Muscle layer of colon (tissue), 2 donors: ENCODE measurements at regions not wholly inside any gene's neighbourhood (a gene's known extent, or its start where the extent isn't known, plus 50 kb on each side); places are given as distances from the start of the nearest gene placed in this dataset.

Experiments used
- H3K27ac ChIP-seq: one replicate; pipeline ENCODE4 v1.7.0; 2013; ENCODE audit warnings: low read depth, mild to moderate bottlenecking, low read length, moderate library complexity
- H3K27me3 ChIP-seq, 2 donors: one replicate each; pipeline ENCODE4 v1.7.0; 2013; ENCODE audit warnings: low read length in 2 of 2, mild to moderate bottlenecking in 2 of 2; ENCODE audit not compliant: insufficient read depth in 2 of 2, control insufficient read depth in 1 of 2
- H3K36me3 ChIP-seq: one replicate; pipeline ENCODE4 v1.7.0; 2013; ENCODE audit warnings: mild to moderate bottlenecking, low read length; ENCODE audit not compliant: insufficient read depth
- H3K4me1 ChIP-seq: one replicate; pipeline ENCODE4 v1.7.0; 2013; ENCODE audit warnings: mild to moderate bottlenecking, low read length; ENCODE audit not compliant: insufficient read depth
- H3K4me3 ChIP-seq, 2 donors: one replicate each; pipeline ENCODE4 v1.7.0; 2013; ENCODE audit warnings: low read length in 2 of 2, low read depth in 1 of 2, mild to moderate bottlenecking in 1 of 2, moderate library complexity in 1 of 2
- H3K9ac ChIP-seq: one replicate; pipeline ENCODE4 v1.7.0; 2013; ENCODE audit warnings: low read length
- H3K9me3 ChIP-seq: one replicate; pipeline ENCODE4 v1.7.0; 2013; ENCODE audit warnings: mild to moderate bottlenecking, low read length
- donor health status: abdominal sarcoma.
- donor health status: Adenocarcinoma of cecum.

- no peaks in the 10 kb centered on the region for H3K27me3 ChIP-seq
- H3K4me3 ChIP-seq = no peak overlapping the region
- no peaks in the 10 kb centered on the region for H3K36me3 ChIP-seq
- no peaks in the 10 kb centered on the region for H3K9me3 ChIP-seq
- no peak overlapping the region for H3K27ac ChIP-seq
- H3K9ac ChIP-seq = no peak overlapping the region
- no peaks in the 10 kb centered on the region for H3K4me1 ChIP-seq
These were observed 383.6 kb downstream of the HNRNPD start for GRCh38 chr4:81990211-81990610.

- no peak overlapping the region for H3K9ac ChIP-seq
- no peaks in the 10 kb centered on the region for H3K4me1 ChIP-seq
- H3K9me3 ChIP-seq = no peaks in the 10 kb centered on the region
- no peaks in the 10 kb centered on the region for H3K27me3 ChIP-seq
- H3K27ac ChIP-seq = no peak overlapping the region
- H3K36me3 ChIP-seq = no peaks in the 10 kb centered on the region
- no peak overlapping the region for H3K4me3 ChIP-seq
These were observed 384.6 kb downstream of the HNRNPD start for GRCh38 chr4:81989202-81989601.

GRCh38 chr4:81988178-81988577, 385.6 kb downstream of the HNRNPD start:
- Histone ChIP-seq H3K36me3 (no peaks in the 10 kb centered on the region), H3K27me3 (no peaks in the 10 kb centered on the region), H3K4me1 (no peaks in the 10 kb centered on the region), H3K9ac (no peak overlapping the region), H3K27ac (no peak overlapping the region), H3K4me3 (no peak overlapping the region), H3K9me3 (no peaks in the 10 kb centered on the region)

DNA sequence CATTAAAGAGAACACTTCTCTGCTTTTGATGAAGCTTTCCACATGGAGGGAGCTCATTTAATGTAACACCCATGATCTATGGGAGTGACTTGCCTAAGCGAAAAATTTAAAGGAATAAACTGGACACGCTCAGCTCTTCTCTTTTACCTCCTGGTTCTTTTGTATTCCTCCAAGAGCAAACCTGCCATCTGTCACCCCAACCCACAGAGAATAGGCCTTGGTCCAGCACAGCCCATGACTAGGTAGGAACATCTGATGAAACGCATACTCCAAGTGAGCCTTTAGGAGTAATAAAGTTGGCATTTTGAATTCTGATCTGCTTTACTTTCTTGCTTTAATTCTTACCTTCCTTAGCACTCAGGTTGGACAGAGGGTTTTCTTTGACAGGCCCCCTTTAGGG, 389.0 kb downstream of the HNRNPD start:
- Histone ChIP-seq H3K4me3 (no peak overlapping the region), H3K27ac (no peak overlapping the region), H3K4me1 (no peaks in the 10 kb centered on the region), H3K9ac (no peak overlapping the region), H3K36me3 (no peaks in the 10 kb centered on the region), H3K9me3 (no peaks in the 10 kb centered on the region), H3K27me3 (no peaks in the 10 kb centered on the region)

- Histone ChIP-seq H3K27ac (no peak overlapping the region), H3K9me3 (no peaks in the 10 kb centered on the region), H3K4me1 (no peaks in the 10 kb centered on the region), H3K9ac (no peak overlapping the region), H3K36me3 (no peaks in the 10 kb centered on the region), H3K4me3 (no peak overlapping the region), H3K27me3 (no peaks in the 10 kb centered on the region)
These were observed 390.8 kb downstream of the HNRNPD start for GRCh38 chr4:81982846-81983540.

- H3K4me1 ChIP-seq = no peaks in the 10 kb centered on the region
- no peak overlapping the region for H3K27ac ChIP-seq
- no peaks in the 10 kb centered on the region for H3K27me3 ChIP-seq
- H3K4me3 ChIP-seq = no peak overlapping the region
- no peaks in the 10 kb centered on the region for H3K9me3 ChIP-seq
- no peaks in the 10 kb centered on the region for H3K36me3 ChIP-seq
- no peak overlapping the region for H3K9ac ChIP-seq
These were observed 392.6 kb downstream of the HNRNPD start for GRCh38 chr4:81981218-81981617.

DNA sequence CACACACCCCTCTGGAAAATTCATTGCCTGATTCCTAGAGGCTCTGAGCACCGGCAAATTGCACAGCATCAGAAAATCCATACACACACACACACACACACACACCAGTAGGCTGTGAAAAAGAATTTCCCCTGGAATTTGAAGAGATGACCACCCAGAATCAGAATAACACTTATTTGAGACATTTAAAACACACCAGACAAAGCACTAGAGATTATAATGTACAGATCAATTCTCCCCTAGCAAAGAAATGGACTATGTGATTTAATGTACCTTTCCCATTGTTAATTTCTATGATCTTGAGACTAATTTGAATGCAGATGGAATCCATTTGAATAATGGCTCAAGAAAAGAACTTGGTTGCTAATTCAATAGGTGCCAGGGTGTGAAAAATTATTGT, 399.3 kb downstream of the HNRNPD start:
- Histone ChIP-seq H3K4me1 (no peaks in the 10 kb centered on the region), H3K9me3 (no peaks in the 10 kb centered on the region), H3K27me3 (no peaks in the 10 kb centered on the region), H3K4me3 (no peak overlapping the region), H3K9ac (no peak overlapping the region), H3K36me3 (no peaks in the 10 kb centered on the region), H3K27ac (no peak overlapping the region)

- no peaks in the 10 kb centered on the region for H3K27me3 ChIP-seq
- H3K27ac ChIP-seq = no peak overlapping the region
- no peaks in the 10 kb centered on the region for H3K4me1 ChIP-seq
- H3K36me3 ChIP-seq = no peaks in the 10 kb centered on the region
- no peak overlapping the region for H3K9ac ChIP-seq
- H3K9me3 ChIP-seq = no peaks in the 10 kb centered on the region
- H3K4me3 ChIP-seq = no peak overlapping the region
These were observed 402.0 kb downstream of the HNRNPD start for GRCh38 chr4:81971637-81972381.

GRCh38 chr4:81971061-81971460, 402.7 kb downstream of the HNRNPD start:
- H3K4me3 ChIP-seq = no peak overlapping the region
- no peaks in the 10 kb centered on the region for H3K4me1 ChIP-seq
- H3K9me3 ChIP-seq = no peaks in the 10 kb centered on the region
- no peaks in the 10 kb centered on the region for H3K27me3 ChIP-seq
- no peaks in the 10 kb centered on the region for H3K36me3 ChIP-seq
- no peak overlapping the region for H3K27ac ChIP-seq
- no peak overlapping the region for H3K9ac ChIP-seq

- Histone ChIP-seq H3K4me3 (no peak overlapping the region), H3K27ac (no peak overlapping the region), H3K9me3 (no peaks in the 10 kb centered on the region), H3K4me1 (no peaks in the 10 kb centered on the region), H3K27me3 (no peaks in the 10 kb centered on the region), H3K9ac (no peak overlapping the region), H3K36me3 (no peaks in the 10 kb centered on the region)
These were observed 403.3 kb downstream of the HNRNPD start for GRCh38 chr4:81970454-81970853.

- no peaks in the 10 kb centered on the region for H3K36me3 ChIP-seq
- no peak overlapping the region for H3K27ac ChIP-seq
- no peaks in the 10 kb centered on the region for H3K4me1 ChIP-seq
- no peak overlapping the region for H3K9ac ChIP-seq
- no peak overlapping the region for H3K4me3 ChIP-seq
- H3K9me3 ChIP-seq = no peaks in the 10 kb centered on the region
- H3K27me3 ChIP-seq = no peaks in the 10 kb centered on the region
These were observed 407.1 kb downstream of the HNRNPD start for GRCh38 chr4:81966676-81967075.

GRCh38 chr4:81965911-81966310, 407.9 kb downstream of the HNRNPD start:
- H3K9ac ChIP-seq = no peak overlapping the region
- no peaks in the 10 kb centered on the region for H3K4me1 ChIP-seq
- H3K36me3 ChIP-seq = no peaks in the 10 kb centered on the region
- H3K4me3 ChIP-seq = no peak overlapping the region
- H3K27me3 ChIP-seq = no peaks in the 10 kb centered on the region
- no peaks in the 10 kb centered on the region for H3K9me3 ChIP-seq
- H3K27ac ChIP-seq = no peak overlapping the region
